Adrenal gland (tissue), 9 donors: ENCODE measurements at regions not wholly inside any gene's neighbourhood (a gene's known extent, or its start where the extent isn't known, plus 50 kb on each side); places are given as distances from the start of the nearest gene placed in this dataset.

Experiments used
- DNase-seq, 7 donors: peaks; one replicate each; pipeline ENCODE4 v3.0.0-alpha.2; 2019 to 2020
- H3K27ac ChIP-seq, 5 donors: fragments of 200-600 bp; sonication (generic) in 4 of 5; 1 replicate in 3 of 5; 2 replicates in 2 of 5; pipeline versions ENCODE4 v1.5.1 to v1.8.0; 2016 to 2020; ENCODE audit warnings: mild to moderate bottlenecking in 1 of 5
- H3K27me3 ChIP-seq: fragments of 200-600 bp; 2 replicates; pipeline ENCODE4 v1.8.0; 2021
- H3K36me3 ChIP-seq, 2 donors: fragments of 200-600 bp; replicated peaks in 1 of 2; 1 replicate in 1 of 2; 2 replicates in 1 of 2; pipeline versions ENCODE4 v1.5.1 to v1.8.0; 2018 to 2022
- H3K4me1 ChIP-seq, 2 donors: fragments of 200-600 bp; replicated peaks in 1 of 2; 1 replicate in 1 of 2; 2 replicates in 1 of 2; pipeline versions ENCODE4 v1.5.1 to v1.8.0; 2018 to 2021
- H3K4me3 ChIP-seq, 4 donors: fragments of 200-600 bp; sonication (generic) in 3 of 4; one replicate each; pipeline ENCODE4 v1.5.1; 2016 to 2018
- H3K9me3 ChIP-seq, 3 donors: fragments of 200-600 bp; sonication (generic) in 1 of 3; replicated peaks in 1 of 3; 1 replicate in 2 of 3; 2 replicates in 1 of 3; pipeline versions ENCODE4 v1.5.1 to v1.8.0; 2016 to 2021
- CTCF ChIP-seq, 6 experiments: fragments of 450-650 bp in 4 of 6; fragments of 200-600 bp in 2 of 6; sonication (generic) in 1 of 6; IDR thresholded peaks; 1 replicate in 5 of 6; 2 replicates in 1 of 6; pipeline versions ENCODE4 v1.5.1 to v1.8.0; 2016 to 2021; ENCODE audit warnings: antibody characterized with exemption in 6 of 6, mild to moderate bottlenecking in 2 of 6, moderate library complexity in 1 of 6
- POLR2A ChIP-seq, 2 donors: fragments of 450-650 bp; IDR thresholded peaks; one replicate each; pipeline ENCODE4 v1.6.1; 2017; ENCODE audit warnings: antibody characterized with exemption in 2 of 2, mild to moderate bottlenecking in 2 of 2, moderate library complexity in 1 of 2
- WGBS, 4 donors: extraction: QIAGEN DNeasy Blood & Tissue Kit in 2 of 4; methylation state at CpG; one replicate each; pipeline versions ENCODE4 v1.1.5 to v1.1.7; 2013 to 2017; 5-methylcytosine and 5-hydroxymethylcytosine counted together
- intact Hi-C, 2 donors: fragments of 100-400 bp; cut with DNase I; formaldehyde crosslinking; loops; one replicate each; pipeline versions ENCODE4 v1.14.1 to v1.15.0; 2022 to 2023
- donor health status: healthy with polysubstance abuse.
- donor health status: Bipolar disorder and iron deficiency.
- donor health status: DM: yes; HTN: yes; CAD: no.
- donor health status: DM: no; HTN: no; CAD: no.
- donor health status: DM: no; HTN: no; CAD: no.

- no peak overlapping the region for H3K27ac ChIP-seq
- no peaks in the 10 kb centered on the region for H3K27me3 ChIP-seq
- H3K4me1 ChIP-seq: peaks cover 0 to 6% of the 10 kb centered on the region in 2 donors
- DNase-seq: no peak
- intact Hi-C loops: loop anchor here in 1 of 2 donors (10.0 kb wide), 1 partner anchor 589 kb away; no protein-coding TSS in a partner anchor
- TF ChIP-seq POLR2A (IDR thresholded peaks at IDR 0.05) (no peak), CTCF (IDR thresholded peaks at IDR 0.05) (no peak)
- H3K4me3 ChIP-seq: no peak overlapping the region
- no peaks in the 10 kb centered on the region for H3K36me3 ChIP-seq
- 62 to 76% (median 69%) methylated on average over 1 of the region's 1 CpG for WGBS, 4 donors
- no peaks in the 10 kb centered on the region for H3K9me3 ChIP-seq
Measured at GRCh38 chr4:138674209-138674608, 341.4 kb upstream of the NOCT start.

GRCh38 chr4:138673053-138673452 lies 342.5 kb upstream of the NOCT start:
- Histone ChIP-seq H3K27me3 (no peaks in the 10 kb centered on the region), H3K4me1 (peaks cover 0 to 6% of the 10 kb centered on the region in 2 donors), H3K27ac (no peak overlapping the region), H3K9me3 (no peaks in the 10 kb centered on the region), H3K36me3 (no peaks in the 10 kb centered on the region), H3K4me3 (no peak overlapping the region)
- TF ChIP-seq POLR2A (IDR thresholded peaks at IDR 0.05): no peak
- intact Hi-C loops: loop anchor here in 1 of 2 donors (10.0 kb wide), 1 partner anchor 588 kb away; no protein-coding TSS in a partner anchor
- DNase-seq: peak in 3 of 7 donors; percentile 28 to 59 (median 38)
- 40 to 59% (median 45%) methylated on average over 10 of the region's 10 CpGs for WGBS, 4 donors

- no peak for TF ChIP-seq POLR2A (IDR thresholded peaks at IDR 0.05)
- TF ChIP-seq CTCF (IDR thresholded peaks at IDR 0.05): no peak
- Histone ChIP-seq H3K4me3 (no peak overlapping the region), H3K27ac (no peak overlapping the region), H3K27me3 (no peaks in the 10 kb centered on the region), H3K9me3 (no peaks in the 10 kb centered on the region), H3K36me3 (no peaks in the 10 kb centered on the region), H3K4me1 (peaks cover 0 to 6% of the 10 kb centered on the region in 2 donors)
- WGBS, 4 donors: 73 to 84% (median 78%) methylated on average over 9 of the region's 9 CpGs
- DNase-seq: no peak
- intact Hi-C loops: loop anchor here in 1 of 2 donors (10.0 kb wide), 1 partner anchor 588 kb away; no protein-coding TSS in a partner anchor
Measured at GRCh38 chr4:138672393-138672976, 343.1 kb upstream of the NOCT start.

- WGBS, 4 donors: 88 to 94% (median 91%) methylated on average over 3 of the region's 3 CpGs
- H3K27me3 ChIP-seq: no peaks in the 10 kb centered on the region
- H3K4me1 ChIP-seq: peaks cover 0 to 6% of the 10 kb centered on the region in 2 donors
- H3K36me3 ChIP-seq: no peaks in the 10 kb centered on the region
- H3K9me3 ChIP-seq: no peaks in the 10 kb centered on the region
- no peak overlapping the region for H3K27ac ChIP-seq
- intact Hi-C loops: loop anchor here in 1 of 2 donors (10.0 kb wide), 1 partner anchor 587 kb away; no protein-coding TSS in a partner anchor
- H3K4me3 ChIP-seq: no peak overlapping the region
- TF ChIP-seq POLR2A (IDR thresholded peaks at IDR 0.05): no peak
- TF ChIP-seq CTCF (IDR thresholded peaks at IDR 0.05): no peak
- no peak for DNase-seq
Measured at GRCh38 chr4:138671606-138672084, 343.9 kb upstream of the NOCT start.

- TF ChIP-seq POLR2A (IDR thresholded peaks at IDR 0.05): no peak
- no peak for TF ChIP-seq CTCF (IDR thresholded peaks at IDR 0.05)
- Histone ChIP-seq H3K4me1 (peaks cover 0 to 6% of the 10 kb centered on the region in 2 donors), H3K4me3 (no peak overlapping the region), H3K27me3 (no peaks in the 10 kb centered on the region), H3K36me3 (no peaks in the 10 kb centered on the region), H3K9me3 (no peaks in the 10 kb centered on the region), H3K27ac (no peak overlapping the region)
- intact Hi-C loops: loop anchor here in 1 of 2 donors (10.0 kb wide), 1 partner anchor 586 kb away; no protein-coding TSS in a partner anchor
- DNase-seq: no peak
Measured at GRCh38 chr4:138671106-138671505, 344.5 kb upstream of the NOCT start.
